ENCODE measurements at regions not wholly inside any gene's neighbourhood (a gene's known extent, or its start where the extent isn't known, plus 50 kb on each side); places are given as distances from the start of the nearest gene placed in this dataset. TPM values are rescaled to one million over a fixed set of nuclear protein-coding genes. Genes with fewer than 3 reads are reported as not detected.
A peak's percentile ranks its signal among the peaks of the same experiment; 100 is the strongest.

- H3K36me3 Mint-ChIP-seq (ENCODE audit: low read depth) = no peaks in the 10 kb centered on the region
- H3K4me1 Mint-ChIP-seq (ENCODE audit: low read depth) = peaks cover 30% of the 10 kb centered on the region
- intact Hi-C loops (cut with micrococcal nuclease) = loop anchor here (2.0 kb wide), 2 partner anchors 495 to 675 kb away; no protein-coding TSS in a partner anchor
- ATAC-seq (no peak), DNase-seq (peak; percentile 17)
- POLR2A ChIA-PET = no interaction called here
- CTCF ChIA-PET = interaction anchor here (0.6 to 2.6 kb wide), 6 partner anchors 236 to 675 kb away, joined by 3 to 13 read pairs (median 4); no protein-coding TSS in a partner anchor
- TF ChIP-seq, protein P1, sequence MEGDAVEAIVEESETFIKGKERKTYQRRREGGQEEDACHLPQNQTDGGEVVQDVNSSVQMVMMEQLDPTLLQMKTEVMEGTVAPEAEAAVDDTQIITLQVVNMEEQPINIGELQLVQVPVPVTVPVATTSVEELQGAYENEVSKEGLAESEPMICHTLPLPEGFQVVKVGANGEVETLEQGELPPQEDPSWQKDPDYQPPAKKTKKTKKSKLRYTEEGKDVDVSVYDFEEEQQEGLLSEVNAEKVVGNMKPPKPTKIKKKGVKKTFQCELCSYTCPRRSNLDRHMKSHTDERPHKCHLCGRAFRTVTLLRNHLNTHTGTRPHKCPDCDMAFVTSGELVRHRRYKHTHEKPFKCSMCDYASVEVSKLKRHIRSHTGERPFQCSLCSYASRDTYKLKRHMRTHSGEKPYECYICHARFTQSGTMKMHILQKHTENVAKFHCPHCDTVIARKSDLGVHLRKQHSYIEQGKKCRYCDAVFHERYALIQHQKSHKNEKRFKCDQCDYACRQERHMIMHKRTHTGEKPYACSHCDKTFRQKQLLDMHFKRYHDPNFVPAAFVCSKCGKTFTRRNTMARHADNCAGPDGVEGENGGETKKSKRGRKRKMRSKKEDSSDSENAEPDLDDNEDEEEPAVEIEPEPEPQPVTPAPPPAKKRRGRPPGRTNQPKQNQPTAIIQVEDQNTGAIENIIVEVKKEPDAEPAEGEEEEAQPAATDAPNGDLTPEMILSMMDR (IDR thresholded peaks at IDR 0.05) = no peak
- H3K27ac Mint-ChIP-seq = no peak overlapping the region
- H3K27me3 Mint-ChIP-seq = no peaks in the 10 kb centered on the region
- H3K4me3 Mint-ChIP-seq = no peak overlapping the region
- H3K9me3 Mint-ChIP-seq = no peaks in the 10 kb centered on the region
Observed at GRCh38 chr2:207475546-207475945, 54.2 kb upstream of the CREB1 start.

GRCh38 chr2:207477896-207478295 is 51.9 kb upstream of the CREB1 start:
- ChIA-PET CTCF (interaction anchor here (2.6 kb wide), 1 partner anchor 678 kb away, joined by 13 read pairs; no protein-coding TSS in a partner anchor), POLR2A (no interaction called here)
- no peak for ATAC-seq
- DNase-seq = no peak
- intact Hi-C loops (cut with micrococcal nuclease) = no loop called here
- TF ChIP-seq, protein P1 (IDR thresholded peaks at IDR 0.05) = no peak
- Mint-ChIP-seq H3K4me1 (ENCODE audit: low read depth) (peaks cover 35% of the 10 kb centered on the region), H3K36me3 (ENCODE audit: low read depth) (no peaks in the 10 kb centered on the region), H3K27ac (no peak overlapping the region), H3K27me3 (no peaks in the 10 kb centered on the region), H3K4me3 (no peak overlapping the region), H3K9me3 (no peaks in the 10 kb centered on the region)

- no peak for ATAC-seq
- Mint-ChIP-seq H3K27me3 (no peaks in the 10 kb centered on the region), H3K36me3 (ENCODE audit: low read depth) (no peaks in the 10 kb centered on the region), H3K9me3 (no peaks in the 10 kb centered on the region), H3K27ac (no peak overlapping the region), H3K4me1 (ENCODE audit: low read depth) (peaks cover 33% of the 10 kb centered on the region), H3K4me3 (no peak overlapping the region)
- CTCF ChIA-PET = no interaction called here
- POLR2A ChIA-PET = interaction anchor here (1.0 kb wide), 1 partner anchor 28 kb away, joined by 3 read pairs; no protein-coding TSS in a partner anchor
- DNase-seq = no peak
- intact Hi-C loops (cut with micrococcal nuclease) = no loop called here
- TF ChIP-seq, protein P1 (IDR thresholded peaks at IDR 0.05) = no peak
Observed at GRCh38 chr2:207478572-207478971, 51.2 kb upstream of the CREB1 start.

GRCh38 chr2:207479198-207479785 is 50.5 kb upstream of the CREB1 start:
- intact Hi-C loops (cut with micrococcal nuclease) = no loop called here
- POLR2A ChIA-PET = interaction anchor here (1.0 kb wide), 1 partner anchor 27 kb away, joined by 3 read pairs; no protein-coding TSS in a partner anchor
- TF ChIP-seq, protein P1 (IDR thresholded peaks at IDR 0.05) = no peak
- CTCF ChIA-PET = no interaction called here
- Mint-ChIP-seq H3K9me3 (no peaks in the 10 kb centered on the region), H3K4me3 (no peak overlapping the region), H3K27ac (no peak overlapping the region), H3K4me1 (ENCODE audit: low read depth) (peaks cover 32% of the 10 kb centered on the region), H3K36me3 (ENCODE audit: low read depth) (no peaks in the 10 kb centered on the region), H3K27me3 (no peaks in the 10 kb centered on the region)
- no peak for DNase-seq
- no peak for ATAC-seq

Small RNA genes in the stretch of these regions (microRNA-seq; reads per million reads assigned to microRNA genes)
- gene MIR1302-4 (ENCODE audit: borderline microRNAs expressed, borderline replicate concordance) = not detected

Measured in activated CD8-positive, alpha-beta T cell treated with anti-CD3 and anti-CD28 coated beads for 36 hours (primary cell).